Uterus (tissue), 3 donors: ENCODE measurements at regions not wholly inside any gene's neighbourhood (a gene's known extent, or its start where the extent isn't known, plus 50 kb on each side); places are given as distances from the start of the nearest gene placed in this dataset.

ENCODE experiments used
- DNase-seq, 2 donors: peaks; one replicate each; pipeline ENCODE4 v3.0.0-alpha.2; 2019 to 2020
- H3K27ac ChIP-seq, 2 donors: fragments of 200-600 bp; sonication (generic); 1 replicate in 1 of 2; 2 replicates in 1 of 2; pipeline ENCODE4 v1.5.1; 2016 to 2018
- H3K27me3 ChIP-seq, 2 donors: fragments of 200-600 bp; sonication (generic); one replicate each; pipeline ENCODE4 v1.5.1; 2018 to 2019; ENCODE audit warnings: control low read depth in 1 of 2
- H3K36me3 ChIP-seq, 2 donors: fragments of 200-600 bp; sonication (generic); one replicate each; pipeline ENCODE4 v1.5.1; 2019; ENCODE audit warnings: control low read depth in 1 of 2
- H3K4me1 ChIP-seq, 2 donors: fragments of 200-600 bp; sonication (generic); one replicate each; pipeline ENCODE4 v1.5.1; 2018 to 2019; ENCODE audit warnings: control low read depth in 1 of 2
- H3K4me3 ChIP-seq, 2 donors: fragments of 200-600 bp; sonication (generic); 1 replicate in 1 of 2; 2 replicates in 1 of 2; pipeline ENCODE4 v1.5.1; 2018 to 2019; ENCODE audit warnings: mild to moderate bottlenecking in 1 of 2
- H3K9me3 ChIP-seq, 2 donors: fragments of 200-600 bp; sonication (generic); one replicate each; pipeline ENCODE4 v1.5.1; 2019; ENCODE audit warnings: control low read depth in 1 of 2
- CTCF ChIP-seq, 4 experiments: fragments of 200-600 bp in 2 of 4; fragments of 450-650 bp in 2 of 4; sonication (generic) in 2 of 4; IDR thresholded peaks; one replicate each; pipeline ENCODE4 v1.5.1; 2016 to 2019; ENCODE audit warnings: antibody characterized with exemption in 4 of 4, mild to moderate bottlenecking in 2 of 4, moderate library complexity in 1 of 4
- POLR2A ChIP-seq, 2 donors: fragments of 450-650 bp; IDR thresholded peaks; one replicate each; pipeline ENCODE4 v1.6.1; 2016; ENCODE audit warnings: antibody characterized with exemption in 2 of 2, mild to moderate bottlenecking in 1 of 2, moderate library complexity in 1 of 2
- intact Hi-C: fragments of 100-400 bp; cut with DNase I; formaldehyde crosslinking; loops from one replicate; pipeline ENCODE4 v1.15.1; 2023; ENCODE audit warnings: low total_unique reads
- donor health status: DM: yes; HTN: yes; CAD: no.

- Histone ChIP-seq H3K4me3 (no peak overlapping the region), H3K36me3 (no peaks in the 10 kb centered on the region), H3K9me3 (peaks cover 0 to 4% of the 10 kb centered on the region in 2 donors), H3K27me3 (no peaks in the 10 kb centered on the region), H3K27ac (no peak overlapping the region), H3K4me1 (no peaks in the 10 kb centered on the region)
- intact Hi-C loops, result no loop called here
- DNase-seq, result no peak
- TF ChIP-seq POLR2A (IDR thresholded peaks at IDR 0.05) (no peak), CTCF (IDR thresholded peaks at IDR 0.05) (no peak)
These were observed 990.5 kb upstream of the CITED2 start for GRCh38 chr6:140364916-140365315.

GRCh38 chr6:140360651-140361050 lies 986.2 kb upstream of the CITED2 start:
- no peak overlapping the region for H3K27ac ChIP-seq
- TF ChIP-seq CTCF (IDR thresholded peaks at IDR 0.05) (no peak), POLR2A (IDR thresholded peaks at IDR 0.05) (no peak)
- H3K36me3 ChIP-seq, result no peaks in the 10 kb centered on the region
- H3K27me3 ChIP-seq, result no peaks in the 10 kb centered on the region
- H3K4me3 ChIP-seq, result no peak overlapping the region
- DNase-seq, result no peak
- H3K4me1 ChIP-seq, result no peaks in the 10 kb centered on the region
- intact Hi-C loops, result no loop called here
- H3K9me3 ChIP-seq, result peaks cover 0 to 4% of the 10 kb centered on the region in 2 donors

- H3K4me3 ChIP-seq, result no peak overlapping the region
- H3K27me3 ChIP-seq, result no peaks in the 10 kb centered on the region
- intact Hi-C loops, result no loop called here
- H3K9me3 ChIP-seq, result no peaks in the 10 kb centered on the region
- no peaks in the 10 kb centered on the region for H3K4me1 ChIP-seq
- H3K27ac ChIP-seq, result no peak overlapping the region
- H3K36me3 ChIP-seq, result no peaks in the 10 kb centered on the region
- no peak for DNase-seq
- TF ChIP-seq POLR2A (IDR thresholded peaks at IDR 0.05) (no peak), CTCF (IDR thresholded peaks at IDR 0.05) (no peak)
These were observed 981.0 kb upstream of the CITED2 start for GRCh38 chr6:140355476-140355875.

GRCh38 chr6:140354296-140354695 lies 979.8 kb upstream of the CITED2 start:
- no peak for TF ChIP-seq CTCF (IDR thresholded peaks at IDR 0.05)
- no peak for TF ChIP-seq POLR2A (IDR thresholded peaks at IDR 0.05)
- intact Hi-C loops, result no loop called here
- no peak for DNase-seq

GRCh38 chr6:140353536-140353935 lies 979.1 kb upstream of the CITED2 start:
- H3K4me3 ChIP-seq, result no peak overlapping the region
- no peak for DNase-seq
- no peaks in the 10 kb centered on the region for H3K4me1 ChIP-seq
- H3K27ac ChIP-seq, result no peak overlapping the region
- H3K36me3 ChIP-seq, result no peaks in the 10 kb centered on the region
- H3K27me3 ChIP-seq, result no peaks in the 10 kb centered on the region
- intact Hi-C loops, result no loop called here
- H3K9me3 ChIP-seq, result no peaks in the 10 kb centered on the region
- TF ChIP-seq POLR2A (IDR thresholded peaks at IDR 0.05), result no peak
- no peak for TF ChIP-seq CTCF (IDR thresholded peaks at IDR 0.05)

More at GRCh38 chr6:140354296-140354695, 979.8 kb upstream of the CITED2 start:
- Histone ChIP-seq H3K27me3 (no peaks in the 10 kb centered on the region), H3K4me1 (no peaks in the 10 kb centered on the region), H3K36me3 (no peaks in the 10 kb centered on the region), H3K9me3 (no peaks in the 10 kb centered on the region), H3K4me3 (no peak overlapping the region), H3K27ac (no peak overlapping the region)
